ENCODE measurements at regions not wholly inside any gene's neighbourhood (a gene's known extent, or its start where the extent isn't known, plus 50 kb on each side); places are given as distances from the start of the nearest gene placed in this dataset.
"Not testable (repeated sequence)": the region's sequence is repeated elsewhere in the genome, so short reads cannot be mapped to it uniquely, and the experiment has no call there.

GRCh38 chr1:223046011-223046410, 97.0 kb downstream of the TLR5 start:
- Histone ChIP-seq H3K4me3 (no peak overlapping the region), H3K9me3 (no peaks in the 10 kb centered on the region), H3K36me3 (ENCODE audit: low read depth, missing control alignments) (no peaks in the 10 kb centered on the region), H3K4me1 (no peaks in the 10 kb centered on the region), H3K27me3 (no peaks in the 10 kb centered on the region), H3K27ac (no peak overlapping the region)
- TF ChIP-seq CTCF (IDR thresholded peaks at IDR 0.05), result no peak
- no peak for TF ChIP-seq POLR2A (IDR thresholded peaks at IDR 0.05)
- intact Hi-C loops (cut with DNase I; ENCODE audit: low total_unique reads), result no loop called here
- no peak for DNase-seq
- 94 to 98% methylated on average over 2 of the region's 2 CpGs for WGBS, 2 donors

GRCh38 chr1:223046463-223046862, 96.6 kb downstream of the TLR5 start:
- DNase-seq; H3K4me3 ChIP-seq; H3K4me1 ChIP-seq; H3K27ac ChIP-seq; H3K9me3 ChIP-seq; H3K36me3 ChIP-seq (ENCODE audit: low read depth, missing control alignments); H3K27me3 ChIP-seq; intact Hi-C loops (cut with DNase I; ENCODE audit: low total_unique reads): not testable (repeated sequence)
- WGBS, 2 donors, result 91 to 92% methylated on average over 8 of the region's 8 CpGs

- H3K4me1 ChIP-seq, result no peaks in the 10 kb centered on the region
- no peaks in the 10 kb centered on the region for H3K36me3 ChIP-seq (ENCODE audit: low read depth, missing control alignments)
- no peaks in the 10 kb centered on the region for H3K27me3 ChIP-seq
- H3K4me3 ChIP-seq, result no peak overlapping the region
- H3K9me3 ChIP-seq, result no peaks in the 10 kb centered on the region
- TF ChIP-seq CTCF (IDR thresholded peaks at IDR 0.05) (no peak), POLR2A (IDR thresholded peaks at IDR 0.05) (no peak)
- intact Hi-C loops (cut with DNase I; ENCODE audit: low total_unique reads), result no loop called here
- no peak overlapping the region for H3K27ac ChIP-seq
- WGBS, 2 donors, result 58 to 74% methylated on average over 2 of the region's 2 CpGs
- DNase-seq, result no peak
These were observed 95.0 kb downstream of the TLR5 start for GRCh38 chr1:223048026-223048425.

- H3K9me3 ChIP-seq, result no peaks in the 10 kb centered on the region
- H3K27ac ChIP-seq, result no peak overlapping the region
- no peaks in the 10 kb centered on the region for H3K27me3 ChIP-seq
- H3K4me1 ChIP-seq, result no peaks in the 10 kb centered on the region
- H3K4me3 ChIP-seq, result no peak overlapping the region
- DNase-seq, result no peak
- TF ChIP-seq POLR2A (IDR thresholded peaks at IDR 0.05) (no peak), CTCF (IDR thresholded peaks at IDR 0.05) (no peak)
- no peaks in the 10 kb centered on the region for H3K36me3 ChIP-seq (ENCODE audit: low read depth, missing control alignments)
- intact Hi-C loops (cut with DNase I; ENCODE audit: low total_unique reads), result no loop called here
- 86 to 93% methylated on average over 9 of the region's 9 CpGs for WGBS, 2 donors
These were observed 90.6 kb downstream of the TLR5 start for GRCh38 chr1:223052462-223052861.

GRCh38 chr1:223052931-223053330, 90.1 kb downstream of the TLR5 start:
- no peaks in the 10 kb centered on the region for H3K4me1 ChIP-seq
- no peaks in the 10 kb centered on the region for H3K9me3 ChIP-seq
- intact Hi-C loops (cut with DNase I; ENCODE audit: low total_unique reads), result no loop called here
- H3K27me3 ChIP-seq, result no peaks in the 10 kb centered on the region
- DNase-seq, result no peak
- WGBS, 2 donors, result 79 to 86% methylated on average over 5 of the region's 5 CpGs
- TF ChIP-seq CTCF (IDR thresholded peaks at IDR 0.05) (no peak), POLR2A (IDR thresholded peaks at IDR 0.05) (no peak)
- no peak overlapping the region for H3K27ac ChIP-seq
- H3K36me3 ChIP-seq (ENCODE audit: low read depth, missing control alignments), result no peaks in the 10 kb centered on the region
- H3K4me3 ChIP-seq, result no peak overlapping the region

Measured in testis (tissue), 2 donors.